ENCODE measurements at regions not wholly inside any gene's neighbourhood (a gene's known extent, or its start where the extent isn't known, plus 50 kb on each side); places are given as distances from the start of the nearest gene placed in this dataset.

GRCh38 chr3:459311-459670, 262.7 kb downstream of the CHL1 start:
- TF ChIP-seq, protein P1, sequence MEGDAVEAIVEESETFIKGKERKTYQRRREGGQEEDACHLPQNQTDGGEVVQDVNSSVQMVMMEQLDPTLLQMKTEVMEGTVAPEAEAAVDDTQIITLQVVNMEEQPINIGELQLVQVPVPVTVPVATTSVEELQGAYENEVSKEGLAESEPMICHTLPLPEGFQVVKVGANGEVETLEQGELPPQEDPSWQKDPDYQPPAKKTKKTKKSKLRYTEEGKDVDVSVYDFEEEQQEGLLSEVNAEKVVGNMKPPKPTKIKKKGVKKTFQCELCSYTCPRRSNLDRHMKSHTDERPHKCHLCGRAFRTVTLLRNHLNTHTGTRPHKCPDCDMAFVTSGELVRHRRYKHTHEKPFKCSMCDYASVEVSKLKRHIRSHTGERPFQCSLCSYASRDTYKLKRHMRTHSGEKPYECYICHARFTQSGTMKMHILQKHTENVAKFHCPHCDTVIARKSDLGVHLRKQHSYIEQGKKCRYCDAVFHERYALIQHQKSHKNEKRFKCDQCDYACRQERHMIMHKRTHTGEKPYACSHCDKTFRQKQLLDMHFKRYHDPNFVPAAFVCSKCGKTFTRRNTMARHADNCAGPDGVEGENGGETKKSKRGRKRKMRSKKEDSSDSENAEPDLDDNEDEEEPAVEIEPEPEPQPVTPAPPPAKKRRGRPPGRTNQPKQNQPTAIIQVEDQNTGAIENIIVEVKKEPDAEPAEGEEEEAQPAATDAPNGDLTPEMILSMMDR (IDR thresholded peaks at IDR 0.05; ENCODE audit: unreplicated experiment): no peak
- H3K27me3 Mint-ChIP-seq (ENCODE audit: unreplicated experiment): no peaks in the 10 kb centered on the region
- peaks cover 4% of the 10 kb centered on the region for H3K36me3 Mint-ChIP-seq (ENCODE audit: low read depth, unreplicated experiment)
- no peaks in the 10 kb centered on the region for H3K4me1 Mint-ChIP-seq (ENCODE audit: unreplicated experiment)
- peaks cover 26% of the 10 kb centered on the region for H3K9me3 Mint-ChIP-seq (ENCODE audit: unreplicated experiment)
- H3K27ac Mint-ChIP-seq (ENCODE audit: unreplicated experiment): no peak overlapping the region
- H3K4me3 Mint-ChIP-seq (ENCODE audit: unreplicated experiment): no peak overlapping the region
- DNase-seq (ENCODE audit: low spot score): no peak

- DNase-seq (ENCODE audit: low spot score): no peak
- no peak overlapping the region for H3K4me3 Mint-ChIP-seq (ENCODE audit: unreplicated experiment)
- no peaks in the 10 kb centered on the region for H3K4me1 Mint-ChIP-seq (ENCODE audit: unreplicated experiment)
- H3K27me3 Mint-ChIP-seq (ENCODE audit: unreplicated experiment): no peaks in the 10 kb centered on the region
- peaks cover 4% of the 10 kb centered on the region for H3K36me3 Mint-ChIP-seq (ENCODE audit: low read depth, unreplicated experiment)
- TF ChIP-seq, protein P1 (IDR thresholded peaks at IDR 0.05; ENCODE audit: unreplicated experiment): no peak
- no peak overlapping the region for H3K27ac Mint-ChIP-seq (ENCODE audit: unreplicated experiment)
- peaks cover 26% of the 10 kb centered on the region for H3K9me3 Mint-ChIP-seq (ENCODE audit: unreplicated experiment)
These were observed 264.4 kb downstream of the CHL1 start for GRCh38 chr3:461006-461405.

DNA sequence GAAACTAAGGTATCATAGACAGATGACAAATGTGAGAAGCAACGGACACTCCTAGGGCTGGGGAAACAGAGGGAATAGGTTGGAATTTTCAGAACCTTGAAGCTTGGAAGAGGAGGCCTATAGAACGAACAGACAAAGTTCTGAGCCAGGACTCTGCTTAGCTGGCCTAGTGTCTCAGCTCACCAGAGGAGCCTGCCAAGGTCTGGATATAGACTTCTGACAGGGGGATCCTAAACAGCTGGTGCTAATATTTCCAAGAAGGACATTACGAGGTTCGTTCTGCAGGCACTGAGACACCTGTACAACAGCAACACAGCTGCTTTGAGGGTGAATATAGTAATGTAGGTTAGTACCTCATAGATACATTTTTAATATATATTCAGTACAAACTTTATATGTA, 266.3 kb downstream of the CHL1 start:
- peaks cover 2% of the 10 kb centered on the region for H3K27me3 Mint-ChIP-seq (ENCODE audit: unreplicated experiment)
- no peaks in the 10 kb centered on the region for H3K4me1 Mint-ChIP-seq (ENCODE audit: unreplicated experiment)
- H3K27ac Mint-ChIP-seq (ENCODE audit: unreplicated experiment): no peak overlapping the region
- no peak overlapping the region for H3K4me3 Mint-ChIP-seq (ENCODE audit: unreplicated experiment)
- H3K36me3 Mint-ChIP-seq (ENCODE audit: low read depth, unreplicated experiment): peaks cover 4% of the 10 kb centered on the region
- DNase-seq (ENCODE audit: low spot score): no peak
- TF ChIP-seq, protein P1 (IDR thresholded peaks at IDR 0.05; ENCODE audit: unreplicated experiment): no peak
- H3K9me3 Mint-ChIP-seq (ENCODE audit: unreplicated experiment): peaks cover 33% of the 10 kb centered on the region

DNA sequence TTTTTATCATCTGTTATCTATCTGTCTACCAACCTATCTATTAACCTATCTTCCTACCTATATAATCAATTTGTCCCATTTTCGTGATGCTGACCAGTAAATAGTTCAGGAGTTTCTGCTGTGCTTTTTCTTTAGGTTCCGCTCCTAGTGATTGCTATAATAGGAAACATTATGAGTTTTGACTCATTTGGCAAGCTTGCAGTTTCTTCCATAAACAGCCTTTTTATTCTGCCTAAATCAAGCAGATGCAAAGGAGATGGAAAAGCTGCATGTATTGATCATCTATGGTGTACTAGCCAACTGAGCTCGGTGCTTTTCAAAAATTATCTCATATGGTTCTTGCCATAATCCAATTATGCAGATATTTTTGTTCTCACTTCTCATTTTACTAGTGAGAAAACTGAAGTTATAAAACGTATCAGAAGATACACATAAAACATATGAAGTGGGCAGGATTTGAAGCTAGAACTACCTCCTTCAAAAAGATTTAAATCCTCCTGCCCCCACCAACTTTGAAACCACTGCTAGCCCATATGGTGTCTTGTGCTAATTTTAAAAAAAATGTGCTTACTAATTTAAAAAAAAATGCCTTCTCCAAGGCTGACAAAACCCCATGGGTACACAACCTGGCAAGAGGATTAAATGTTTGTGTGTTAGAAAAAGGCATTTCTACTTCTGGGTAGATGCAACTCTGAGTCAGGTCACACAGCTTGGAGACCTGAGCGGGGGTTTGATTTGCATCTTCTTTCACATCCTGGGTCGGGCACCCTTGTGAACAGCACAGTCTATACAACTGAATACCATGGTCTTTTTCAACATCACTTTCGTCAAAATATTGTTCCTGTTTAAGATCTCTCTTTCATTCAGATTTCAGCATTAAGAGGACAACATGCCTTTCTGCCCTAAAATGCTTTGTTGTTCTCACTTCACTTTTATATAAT, 267.0 kb downstream of the CHL1 start:
- Mint-ChIP-seq H3K9me3 (ENCODE audit: unreplicated experiment) (peaks cover 32% of the 10 kb centered on the region), H3K4me3 (ENCODE audit: unreplicated experiment) (no peak overlapping the region), H3K27me3 (ENCODE audit: unreplicated experiment) (peaks cover 2% of the 10 kb centered on the region), H3K4me1 (ENCODE audit: unreplicated experiment) (no peaks in the 10 kb centered on the region), H3K36me3 (ENCODE audit: low read depth, unreplicated experiment) (peaks cover 4% of the 10 kb centered on the region), H3K27ac (ENCODE audit: unreplicated experiment) (no peak overlapping the region)
- DNase-seq (ENCODE audit: low spot score): no peak
- TF ChIP-seq, protein P1 (IDR thresholded peaks at IDR 0.05; ENCODE audit: unreplicated experiment): no peak

- Mint-ChIP-seq H3K27ac (ENCODE audit: unreplicated experiment) (no peak overlapping the region), H3K4me1 (ENCODE audit: unreplicated experiment) (no peaks in the 10 kb centered on the region), H3K27me3 (ENCODE audit: unreplicated experiment) (peaks cover 2% of the 10 kb centered on the region), H3K36me3 (ENCODE audit: low read depth, unreplicated experiment) (peaks cover 4% of the 10 kb centered on the region), H3K4me3 (ENCODE audit: unreplicated experiment) (no peak overlapping the region), H3K9me3 (ENCODE audit: unreplicated experiment) (peaks cover 30% of the 10 kb centered on the region)
- TF ChIP-seq, protein P1 (IDR thresholded peaks at IDR 0.05; ENCODE audit: unreplicated experiment): no peak
- DNase-seq (ENCODE audit: low spot score): no peak
These were observed 267.7 kb downstream of the CHL1 start for GRCh38 chr3:464255-464654.

Data from endothelial cell (in vitro differentiated cells).